Naive thymus-derived CD4-positive, alpha-beta T cell (primary cell): ENCODE measurements at regions not wholly inside any gene's neighbourhood (a gene's known extent, or its start where the extent isn't known, plus 50 kb on each side); places are given as distances from the start of the nearest gene placed in this dataset.
"Not testable (repeated sequence)": the region's sequence is repeated elsewhere in the genome, so short reads cannot be mapped to it uniquely, and the experiment has no call there.

Experiments
- ATAC-seq: fragments of 150-1000 bp; cut with Tn5 transposase; 2 replicates; pipeline ENCODE4 v1.10.0; 2021; ENCODE audit warnings: mild to moderate bottlenecking, moderate library complexity
- CTCF ChIA-PET: fragments of 350-600 bp; sonication (Branson Sonifier 250); formaldehyde crosslinking; loops from one replicate; lab custom pipeline; 2021; ENCODE audit warnings: antibody characterized with exemption; lab: Charles Lee
- POLR2A ChIA-PET: fragments of 350-600 bp; sonication (Branson Sonifier 250); formaldehyde crosslinking; loops from one replicate; lab custom pipeline; 2021; ENCODE audit warnings: antibody characterized with exemption, inconsistent platforms; lab: Charles Lee
- DNase-seq, 9 donors: peaks; one replicate each; pipeline versions ENCODE4 v3.0.0 to v3.0.0-alpha.2; 2020 to 2022; ENCODE audit warnings: mixed read lengths in 1 of 9
- H3K27ac ChIP-seq: one replicate; pipeline ENCODE4 v1.7.0; 2013; ENCODE audit warnings: mild to moderate bottlenecking, low read depth, low read length, moderate library complexity
- H3K27me3 ChIP-seq, 2 donors: one replicate each; pipeline ENCODE4 v1.7.0; 2013; ENCODE audit warnings: low read length in 2 of 2, mild to moderate bottlenecking in 2 of 2, moderate library complexity in 2 of 2; ENCODE audit not compliant: control insufficient read depth in 2 of 2, insufficient read depth in 2 of 2
- H3K36me3 ChIP-seq, 3 experiments: 1 replicate in 2 of 3; 2 replicates in 1 of 3; pipeline ENCODE4 v1.7.0; 2013; ENCODE audit warnings: low read length in 3 of 3, mild to moderate bottlenecking in 3 of 3, moderate library complexity in 1 of 3; ENCODE audit not compliant: insufficient read depth in 3 of 3, control insufficient read depth in 2 of 3
- H3K4me1 ChIP-seq, 2 donors: one replicate each; pipeline ENCODE4 v1.7.0; 2013; ENCODE audit warnings: low read length in 2 of 2, mild to moderate bottlenecking in 2 of 2, moderate library complexity in 1 of 2; ENCODE audit not compliant: control insufficient read depth in 2 of 2, insufficient read depth in 2 of 2
- H3K4me3 ChIP-seq: 2 replicates; pipeline ENCODE4 v1.7.0; 2013; ENCODE audit warnings: mild to moderate bottlenecking, low read length
- H3K9me3 ChIP-seq, 3 experiments: 1 replicate in 2 of 3; 2 replicates in 1 of 3; pipeline ENCODE4 v1.7.0; 2013; ENCODE audit warnings: low read length in 3 of 3; ENCODE audit not compliant: control insufficient read depth in 2 of 3
- H3K27ac Mint-ChIP-seq, 9 donors: one replicate each; pipeline ENCODE4 v1.8.0; 2020 to 2022; ENCODE audit warnings: mixed read lengths in 9 of 9, mild to moderate bottlenecking in 8 of 9, moderate library complexity in 5 of 9, inconsistent platforms in 2 of 9
- H3K27me3 Mint-ChIP-seq, 5 donors: one replicate each; pipeline ENCODE4 v1.8.0; 2021 to 2022; ENCODE audit warnings: mixed read lengths in 5 of 5, mild to moderate bottlenecking in 1 of 5
- H3K36me3 Mint-ChIP-seq, 5 donors: one replicate each; pipeline ENCODE4 v1.8.0; 2020 to 2022; ENCODE audit warnings: mixed read lengths in 5 of 5, mild to moderate bottlenecking in 3 of 5, inconsistent platforms in 1 of 5
- H3K4me1 Mint-ChIP-seq, 7 donors: one replicate each; pipeline ENCODE4 v1.8.0; 2020 to 2022; ENCODE audit warnings: mixed read lengths in 7 of 7, mild to moderate bottlenecking in 3 of 7, inconsistent platforms in 1 of 7
- H3K4me3 Mint-ChIP-seq, 10 donors: one replicate each; pipeline ENCODE4 v1.8.0; 2020 to 2022; ENCODE audit warnings: mild to moderate bottlenecking in 10 of 10, mixed read lengths in 10 of 10, moderate library complexity in 6 of 10, inconsistent platforms in 2 of 10
- H3K9me3 Mint-ChIP-seq, 11 donors: one replicate each; pipeline ENCODE4 v1.8.0; 2020 to 2022; ENCODE audit warnings: mixed read lengths in 11 of 11, mild to moderate bottlenecking in 4 of 11, inconsistent platforms in 1 of 11, moderate library complexity in 1 of 11
- intact Hi-C, 2 donors: fragments of 100-400 bp; cut with micrococcal nuclease; formaldehyde crosslinking; loops; one replicate each; pipeline ENCODE4 v1.15.1; 2023

DNA sequence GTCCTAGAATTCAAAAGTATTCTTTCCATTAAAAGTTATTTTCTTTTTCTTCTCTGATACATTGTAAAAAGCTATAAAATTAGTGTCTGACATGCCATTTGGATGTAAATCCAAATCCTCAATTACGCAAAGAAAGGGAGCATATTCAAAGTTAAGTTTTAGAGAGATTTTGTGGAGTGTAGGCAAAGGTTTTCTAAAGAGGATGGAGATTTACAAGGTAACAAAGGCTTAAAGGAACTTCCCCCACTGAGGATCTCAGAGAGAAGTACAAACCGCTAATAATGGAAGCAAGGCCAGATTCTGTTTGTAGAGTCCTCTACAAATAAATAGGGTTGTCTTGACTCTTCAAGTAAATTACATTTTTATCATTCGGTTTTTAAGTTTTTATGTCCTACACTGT is 91.0 kb upstream of the MAPK10 start:
- ChIA-PET CTCF (no interaction called here), POLR2A (no interaction called here)
- Mint-ChIP-seq H3K27ac (no peak overlapping the region), H3K4me3 (no peak overlapping the region), H3K36me3 (no peaks in the 10 kb centered on the region), H3K4me1 (peaks cover 0 to under 1% (median 0%) of the 10 kb centered on the region in 7 donors), H3K9me3 (peaks cover 0 to 7% (median 0%) of the 10 kb centered on the region in 11 donors), H3K27me3 (peaks cover 6 to 40% (median 14%) of the 10 kb centered on the region in 5 donors)
- DNase-seq (no peak), ATAC-seq (no peak)
- H3K4me3 ChIP-seq = no peak overlapping the region
- no peaks in the 10 kb centered on the region for H3K27me3 ChIP-seq
- intact Hi-C loops = no loop called here
- no peaks in the 10 kb centered on the region for H3K4me1 ChIP-seq
- H3K36me3 ChIP-seq = no peaks in the 10 kb centered on the region
- no peak overlapping the region for H3K27ac ChIP-seq
- no peaks in the 10 kb centered on the region for H3K9me3 ChIP-seq

DNA sequence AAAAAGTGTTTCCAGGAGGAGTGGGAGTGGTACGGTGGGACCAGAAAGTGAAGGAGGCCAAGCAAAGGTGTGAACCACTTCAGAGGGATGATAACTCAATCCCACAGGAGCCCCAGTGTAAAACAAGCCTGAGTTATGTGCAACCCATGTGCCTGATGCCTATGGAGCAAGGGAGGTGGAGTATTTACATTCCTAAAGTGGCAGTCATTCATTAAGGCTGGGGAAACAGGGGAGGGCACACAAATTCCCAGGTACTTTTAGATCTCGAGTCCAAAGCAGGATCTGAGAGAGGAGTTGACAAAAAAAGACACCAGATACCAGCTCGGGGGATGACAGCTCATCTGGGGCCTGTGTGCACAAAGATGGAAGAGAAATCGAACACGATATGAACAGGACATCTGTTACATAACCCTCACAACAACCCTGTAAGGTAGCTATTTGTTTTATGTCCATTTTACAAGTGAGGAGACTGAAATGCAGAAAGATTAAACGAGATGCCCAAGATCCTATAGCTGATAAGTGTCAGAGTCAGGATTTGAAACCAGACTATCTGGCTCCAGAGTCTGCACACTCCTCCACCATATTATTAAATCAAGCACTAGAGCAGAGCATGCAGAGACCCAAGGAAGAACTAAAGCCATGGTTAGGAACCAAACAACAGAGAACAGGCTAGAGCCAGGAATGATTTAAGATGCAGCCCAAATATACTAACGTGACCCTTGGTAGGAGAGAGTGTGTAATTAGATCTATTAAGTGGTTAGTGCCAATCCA is 91.9 kb upstream of the MAPK10 start:
- no peak overlapping the region for H3K4me3 Mint-ChIP-seq
- H3K27me3 Mint-ChIP-seq = peaks cover 10 to 40% (median 14%) of the 10 kb centered on the region in 5 donors
- Histone ChIP-seq H3K27ac (no peak overlapping the region), H3K4me1 (no peaks in the 10 kb centered on the region), H3K4me3 (no peak overlapping the region), H3K27me3 (no peaks in the 10 kb centered on the region), H3K36me3 (no peaks in the 10 kb centered on the region), H3K9me3 (no peaks in the 10 kb centered on the region)
- DNase-seq (no peak), ATAC-seq (no peak)
- H3K27ac Mint-ChIP-seq = no peak overlapping the region
- H3K36me3 Mint-ChIP-seq = no peaks in the 10 kb centered on the region
- intact Hi-C loops = no loop called here
- peaks cover 0 to 4% (median 0%) of the 10 kb centered on the region in 7 donors for H3K4me1 Mint-ChIP-seq
- CTCF ChIA-PET = no interaction called here
- POLR2A ChIA-PET = no interaction called here
- H3K9me3 Mint-ChIP-seq = peaks cover 0 to 7% (median 0%) of the 10 kb centered on the region in 11 donors

DNA sequence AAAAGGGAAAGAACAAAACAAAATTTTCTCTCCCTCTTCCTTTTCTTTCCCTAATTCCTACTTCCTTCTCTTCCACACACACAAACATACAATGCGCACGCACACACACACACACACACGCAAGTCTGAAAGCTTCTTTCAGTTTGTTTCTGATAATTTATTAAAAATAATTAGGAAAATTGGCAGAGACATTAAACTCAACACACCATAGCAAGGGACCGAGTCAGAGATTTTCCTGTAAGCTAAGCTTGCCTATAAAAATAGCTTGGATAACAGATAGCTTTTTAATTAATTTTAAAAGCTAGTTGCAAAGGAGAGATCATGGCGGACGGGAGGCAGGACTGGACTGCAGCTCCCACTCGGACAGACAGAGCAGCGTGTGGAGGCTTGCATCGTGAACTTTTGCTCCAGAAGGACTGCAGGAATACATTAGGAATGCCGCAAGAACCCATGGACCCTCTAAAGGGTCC is 92.6 kb upstream of the MAPK10 start:
- Histone ChIP-seq H3K9me3 (no peaks in the 10 kb centered on the region), H3K36me3 (no peaks in the 10 kb centered on the region), H3K27me3 (no peaks in the 10 kb centered on the region), H3K4me3 (no peak overlapping the region), H3K4me1 (no peaks in the 10 kb centered on the region), H3K27ac (no peak overlapping the region)
- peaks cover 0 to 7% (median 0%) of the 10 kb centered on the region in 11 donors for H3K9me3 Mint-ChIP-seq
- ATAC-seq (no peak), DNase-seq (no peak)
- H3K4me3 Mint-ChIP-seq = no peak overlapping the region
- peaks cover 10 to 40% (median 14%) of the 10 kb centered on the region in 5 donors for H3K27me3 Mint-ChIP-seq
- H3K4me1 Mint-ChIP-seq = peaks cover 0 to 4% (median 0%) of the 10 kb centered on the region in 7 donors
- ChIA-PET CTCF (no interaction called here), POLR2A (no interaction called here)
- no peaks in the 10 kb centered on the region for H3K36me3 Mint-ChIP-seq
- H3K27ac Mint-ChIP-seq = no peak overlapping the region
- intact Hi-C loops = no loop called here

DNA sequence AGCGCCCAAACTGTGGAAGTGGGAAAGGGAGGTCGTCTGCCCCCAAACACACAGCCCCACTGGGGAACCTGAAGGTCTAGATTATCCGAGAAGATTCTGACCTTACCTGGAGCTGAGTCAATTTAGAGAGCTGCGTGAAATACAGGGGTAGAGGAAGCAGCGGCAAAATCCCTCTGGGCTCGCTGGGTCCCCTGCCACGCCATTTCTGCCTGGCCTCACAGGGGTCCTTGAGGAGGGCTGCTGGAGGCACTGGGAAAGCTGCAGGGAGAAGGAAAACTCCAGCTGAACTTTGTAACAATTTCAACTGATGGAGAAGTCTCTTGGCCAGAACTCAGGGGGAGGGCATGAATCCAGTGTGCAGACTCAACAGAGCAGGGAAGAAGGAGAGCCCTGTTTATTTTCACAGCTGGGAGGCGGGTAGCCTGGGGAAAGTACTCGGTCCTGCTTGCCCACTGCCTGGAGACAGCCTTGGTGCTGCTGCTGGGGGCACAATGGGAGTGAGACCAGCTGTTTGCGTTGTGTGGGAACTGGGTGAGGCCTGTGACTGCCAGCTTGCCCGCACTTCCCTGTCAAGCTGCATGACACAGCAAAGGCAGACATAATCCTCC is 93.2 kb upstream of the MAPK10 start:
- Histone ChIP-seq H3K36me3 (no peaks in the 10 kb centered on the region), H3K9me3 (no peaks in the 10 kb centered on the region), H3K27me3 (no peaks in the 10 kb centered on the region), H3K4me1 (no peaks in the 10 kb centered on the region), H3K27ac (no peak overlapping the region), H3K4me3 (no peak overlapping the region)
- no peak overlapping the region for H3K27ac Mint-ChIP-seq
- intact Hi-C loops = no loop called here
- peaks cover 0 to 8% (median 0%) of the 10 kb centered on the region in 11 donors for H3K9me3 Mint-ChIP-seq
- no peaks in the 10 kb centered on the region for H3K36me3 Mint-ChIP-seq
- H3K4me3 Mint-ChIP-seq = no peak overlapping the region
- no peak for DNase-seq
- ATAC-seq = no peak
- ChIA-PET CTCF (no interaction called here), POLR2A (no interaction called here)
- peaks cover 0 to 4% (median 0%) of the 10 kb centered on the region in 7 donors for H3K4me1 Mint-ChIP-seq
- peaks cover 10 to 37% (median 14%) of the 10 kb centered on the region in 5 donors for H3K27me3 Mint-ChIP-seq

DNA sequence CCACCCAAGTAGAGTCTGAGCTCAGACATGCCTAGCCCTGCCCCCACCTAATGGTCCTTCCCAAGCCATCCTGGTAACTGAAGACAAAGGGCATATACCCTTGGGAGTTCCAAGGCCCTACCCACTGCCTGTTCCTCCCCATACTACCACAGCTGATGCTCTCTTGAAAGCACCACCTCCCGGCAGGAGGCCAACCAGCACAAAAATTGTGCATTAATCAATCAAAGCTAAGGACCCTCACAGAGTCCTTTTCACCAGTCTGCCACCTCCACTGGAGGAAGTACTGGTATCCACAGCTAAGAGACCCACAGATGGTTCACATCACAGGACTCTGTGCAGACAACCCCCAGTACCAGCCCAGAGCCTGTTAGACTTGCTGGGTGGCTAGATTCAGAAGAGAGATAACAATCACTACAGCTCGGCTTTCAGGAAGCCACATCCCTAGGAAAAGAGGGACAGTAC is 93.8 kb upstream of the MAPK10 start:
- H3K4me3 Mint-ChIP-seq, ATAC-seq, H3K27ac Mint-ChIP-seq, H3K27me3 ChIP-seq, POLR2A ChIA-PET, H3K4me3 ChIP-seq, CTCF ChIA-PET, H3K4me1 Mint-ChIP-seq, H3K27ac ChIP-seq, H3K9me3 ChIP-seq, H3K9me3 Mint-ChIP-seq, H3K4me1 ChIP-seq, intact Hi-C loops, DNase-seq, H3K36me3 ChIP-seq, H3K36me3 Mint-ChIP-seq: not testable (repeated sequence)
- H3K27me3 Mint-ChIP-seq = peaks cover 11 to 34% (median 14%) of the 10 kb centered on the region in 5 donors

- Histone ChIP-seq H3K36me3 (no peaks in the 10 kb centered on the region), H3K4me3 (no peak overlapping the region), H3K27me3 (no peaks in the 10 kb centered on the region), H3K27ac (no peak overlapping the region), H3K9me3 (no peaks in the 10 kb centered on the region), H3K4me1 (no peaks in the 10 kb centered on the region)
- ATAC-seq = no peak
- CTCF ChIA-PET = no interaction called here
- peaks cover 0 to 6% (median 0%) of the 10 kb centered on the region in 5 donors for H3K27me3 Mint-ChIP-seq
- intact Hi-C loops = no loop called here
- no peak for DNase-seq
- H3K4me1 Mint-ChIP-seq = no peaks in the 10 kb centered on the region
- H3K36me3 Mint-ChIP-seq = peaks cover 0 to 3% (median 0%) of the 10 kb centered on the region in 5 donors
- H3K4me3 Mint-ChIP-seq = no peak overlapping the region
- peaks cover 0 to 14% (median 4%) of the 10 kb centered on the region in 11 donors for H3K9me3 Mint-ChIP-seq
- POLR2A ChIA-PET = no interaction called here
- H3K27ac Mint-ChIP-seq = no peak overlapping the region
Observed at GRCh38 chr4:86461849-86462248, 102.0 kb upstream of the MAPK10 start.
